ENCODE measurements at regions not wholly inside any gene's neighbourhood (a gene's known extent, or its start where the extent isn't known, plus 50 kb on each side); places are given as distances from the start of the nearest gene placed in this dataset.
"Not testable (repeated sequence)": the region's sequence is repeated elsewhere in the genome, so short reads cannot be mapped to it uniquely, and the experiment has no call there.

- no peak for DNase-seq
Observed at GRCh38 chrX:66902081-66902480, 263.2 kb upstream of the EDA2R start.

DNA sequence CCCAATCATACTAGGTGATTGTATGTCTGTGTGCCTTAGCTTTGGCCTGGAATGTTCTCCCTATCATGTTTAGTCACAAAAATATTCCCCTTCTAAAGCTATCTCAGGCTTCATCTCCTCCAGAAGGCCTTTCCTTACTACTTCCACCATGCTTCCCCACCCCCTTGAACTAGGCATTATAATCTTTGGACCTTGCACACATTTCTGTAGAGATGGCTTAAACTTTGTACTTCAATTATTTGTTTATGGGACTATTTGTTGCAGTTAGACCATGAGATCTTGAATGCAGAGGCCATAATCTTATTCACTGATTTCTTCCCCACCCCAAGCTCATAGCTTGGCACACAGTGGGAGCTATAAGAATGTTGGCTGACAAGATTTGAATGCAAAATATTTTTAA is 262.0 kb upstream of the EDA2R start:
- DNase-seq, result no peak

DNA sequence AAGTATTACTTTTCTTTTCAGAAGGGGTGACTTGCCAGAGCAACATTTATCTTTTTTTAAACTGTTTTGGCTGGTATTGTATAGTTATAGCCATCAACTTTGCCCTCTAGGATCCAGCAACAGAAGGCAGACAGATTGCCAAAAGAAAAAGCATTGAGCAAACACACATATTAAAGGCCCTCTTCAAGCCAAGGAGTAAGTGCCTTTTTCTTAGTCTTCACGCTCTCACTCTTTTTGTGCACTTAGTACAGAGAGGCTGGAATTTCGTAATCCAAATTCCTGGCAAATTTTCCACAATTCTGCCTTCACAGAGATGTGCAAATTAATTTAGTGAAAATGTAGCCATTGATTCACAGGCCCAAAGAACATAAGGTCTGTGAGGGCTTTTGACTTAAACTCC is 253.1 kb upstream of the EDA2R start:
- DNase-seq, result no peak

DNA sequence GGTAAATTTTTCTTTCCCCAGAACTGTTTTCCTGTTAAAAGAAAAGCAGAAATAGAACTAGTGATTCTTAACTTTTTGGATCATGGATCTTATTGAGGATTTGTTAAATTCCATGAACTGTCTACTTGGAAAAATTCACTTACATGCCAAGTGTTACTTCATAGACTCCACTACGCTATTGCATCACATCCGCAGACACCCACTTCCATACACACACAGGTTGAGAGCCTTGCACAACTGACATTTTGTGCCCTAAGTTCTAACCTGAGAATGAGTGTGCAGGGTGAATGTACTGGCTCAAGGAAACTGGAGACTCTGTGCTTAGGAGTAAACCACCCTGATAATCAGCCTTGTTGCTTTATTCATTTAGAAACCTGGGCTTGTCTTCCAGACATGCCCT is 250.5 kb upstream of the EDA2R start:
- no peak for DNase-seq

DNA sequence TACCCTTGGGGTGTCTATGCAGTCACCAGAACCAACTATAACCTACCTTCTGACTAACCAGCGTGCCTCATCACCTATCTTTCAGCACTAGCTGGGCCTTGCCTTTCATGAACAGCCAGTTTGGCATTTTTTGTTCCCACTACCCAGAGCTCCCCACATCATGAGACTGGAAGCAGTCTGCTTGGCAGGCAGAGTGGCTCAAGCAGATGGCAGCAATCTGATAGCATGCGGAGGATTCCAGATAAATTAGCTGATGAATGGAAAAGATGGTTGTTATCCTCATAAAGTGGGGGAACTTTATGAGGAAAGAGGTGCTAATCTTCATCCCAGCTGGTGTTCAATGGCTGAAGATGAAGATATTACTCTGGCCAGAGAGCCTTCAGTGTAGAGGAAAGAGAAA is 243.2 kb upstream of the EDA2R start:
- no peak for DNase-seq

GRCh38 chrX:66876776-66877175 is 237.9 kb upstream of the EDA2R start:
- DNase-seq, result no peak

DNA sequence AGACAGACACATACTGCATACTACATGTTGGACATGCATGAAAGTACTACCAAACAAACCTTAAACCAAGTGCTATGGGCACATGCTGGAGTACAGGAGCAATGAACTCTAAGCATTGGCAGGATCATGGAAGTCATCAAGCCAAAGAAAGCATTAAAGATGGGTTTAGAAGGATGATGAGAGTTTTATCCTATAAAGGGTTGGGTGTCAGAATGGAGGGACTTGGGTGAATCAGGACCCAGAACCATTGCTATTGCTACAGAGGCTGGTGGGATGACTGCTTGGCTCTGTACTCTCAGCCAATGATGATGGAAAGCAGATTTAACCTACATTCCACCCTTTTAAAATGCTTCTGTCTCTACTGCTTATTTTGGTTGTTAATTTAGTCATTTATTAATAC is 233.9 kb upstream of the EDA2R start:
- DNase-seq, result no peak

- DNase-seq, result no peak
Observed at GRCh38 chrX:66863721-66864120, 224.8 kb upstream of the EDA2R start.

DNA sequence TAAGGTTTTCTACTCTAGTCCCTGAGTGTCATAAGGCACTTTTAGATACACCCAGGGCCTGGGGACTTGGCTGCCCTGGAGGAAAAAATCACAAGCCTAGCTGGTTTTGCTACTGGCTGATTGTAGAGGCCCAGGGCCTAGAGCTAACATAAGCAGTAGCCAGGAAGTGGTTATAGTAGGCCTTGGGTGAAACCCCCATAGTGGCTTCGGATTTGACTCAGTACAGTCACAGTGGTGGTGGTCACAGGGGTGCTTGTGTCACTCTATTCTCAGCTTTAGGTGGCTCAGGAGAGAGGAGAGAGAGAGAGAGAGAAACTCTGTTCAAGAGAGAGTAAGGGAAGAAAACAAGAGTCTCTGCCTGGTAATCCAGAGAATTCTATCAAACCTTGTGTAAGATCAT is 194.5 kb upstream of the EDA2R start:
- no peak for DNase-seq

DNA sequence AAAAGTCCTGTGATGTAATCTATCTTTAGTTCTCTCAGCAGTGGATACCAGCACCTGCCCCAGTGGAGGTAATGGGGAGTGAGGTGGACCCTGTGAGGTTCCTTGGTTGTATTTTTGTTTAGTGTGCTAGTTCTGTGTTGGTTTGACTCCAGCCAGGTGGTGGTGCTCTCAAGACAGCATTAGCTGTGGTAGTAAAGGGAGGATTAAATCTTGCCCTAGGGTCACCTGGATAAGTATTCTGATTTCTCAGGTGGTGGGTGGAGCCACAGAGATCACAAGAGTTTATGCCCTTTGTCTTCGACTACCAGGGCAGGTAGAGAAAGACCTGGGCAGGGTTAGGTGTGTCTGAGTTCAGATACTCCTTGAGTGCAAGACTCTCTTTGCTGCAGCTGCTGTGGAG is 176.3 kb upstream of the EDA2R start:
- DNase-seq, result no peak

GRCh38 chrX:66794514-66794913 is 155.6 kb upstream of the EDA2R start:
- not testable (repeated sequence) for DNase-seq

- DNase-seq, result no peak
Observed at GRCh38 chrX:66766318-66766717, 127.4 kb upstream of the EDA2R start.

- no peak for DNase-seq
Observed at GRCh38 chrX:66760651-66761050, 121.8 kb upstream of the EDA2R start.

DNA sequence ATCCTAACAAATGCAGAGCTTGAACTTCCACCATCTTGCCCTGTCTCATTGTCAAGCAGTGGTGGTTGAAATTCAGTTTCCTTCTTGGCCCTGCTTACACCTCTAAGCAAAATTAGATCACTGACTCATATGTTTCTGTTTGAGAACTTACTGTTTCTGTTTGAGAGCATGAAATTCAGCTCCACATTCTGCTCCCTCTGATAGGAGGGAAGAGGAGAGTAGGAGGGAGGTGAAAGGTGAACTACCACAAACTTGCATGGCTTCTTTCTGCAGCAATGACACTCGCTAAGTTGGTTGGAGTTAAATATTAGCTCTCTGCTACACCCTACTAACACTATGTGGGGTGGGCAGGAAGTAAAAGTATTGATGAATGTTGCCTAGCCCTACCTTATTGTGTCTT is 117.8 kb upstream of the EDA2R start:
- DNase-seq, result no peak

GRCh38 chrX:66751136-66751782 is 112.4 kb upstream of the EDA2R start:
- no peak for DNase-seq

GRCh38 chrX:66744519-66744918 is 105.6 kb upstream of the EDA2R start:
- DNase-seq, result not testable (repeated sequence)

DNA sequence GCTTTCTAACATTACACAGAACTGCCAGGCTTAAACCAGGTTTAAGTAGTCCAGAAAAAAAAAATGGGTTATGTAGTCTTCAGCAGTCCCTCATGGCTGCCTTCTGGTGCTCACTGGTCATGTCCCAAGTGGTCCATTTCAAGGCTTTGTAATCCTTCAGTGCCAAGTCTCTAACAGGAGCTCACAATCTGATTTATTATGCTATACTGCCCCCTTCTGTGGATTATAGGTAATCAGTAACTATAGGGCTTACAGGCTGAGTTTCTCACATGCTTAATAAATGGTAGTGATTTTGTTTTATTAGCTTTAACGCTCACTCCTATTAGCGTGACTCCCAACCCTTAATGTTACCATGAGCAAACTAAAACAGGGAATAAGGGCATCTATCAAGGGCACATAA is 92.5 kb upstream of the EDA2R start:
- peak in 1 of 2 donors; percentile 32 for DNase-seq

GRCh38 chrX:66728818-66729271 is 90.0 kb upstream of the EDA2R start:
- DNase-seq, result peak; percentile 34 to 65

DNA sequence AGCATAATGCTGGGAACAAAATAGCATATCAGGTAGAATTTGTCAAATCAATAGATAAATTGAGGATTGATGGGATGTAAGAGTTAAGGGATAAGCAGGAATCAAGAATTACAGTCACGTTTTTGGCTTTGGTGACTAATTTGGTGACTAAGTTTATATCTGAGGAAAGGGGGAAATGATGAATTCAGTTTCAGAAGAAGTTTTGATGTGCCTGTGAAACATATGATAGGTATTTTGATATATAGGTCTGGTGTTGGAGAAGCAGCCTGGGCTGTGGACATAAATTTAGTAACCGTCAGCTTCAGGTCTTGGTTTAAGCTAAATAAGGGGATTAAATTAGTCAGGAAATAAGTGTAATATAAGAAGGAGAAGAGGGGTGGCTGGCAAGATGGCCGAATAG is 79.0 kb upstream of the EDA2R start:
- DNase-seq, result no peak

- DNase-seq, result no peak
Observed at GRCh38 chrX:66698273-66699204, 59.7 kb upstream of the EDA2R start.

GRCh38 chrX:66692512-66692911 is 53.6 kb upstream of the EDA2R start:
- DNase-seq, result not testable (repeated sequence)
